IMR-90 (cell line): ENCODE measurements at regions not wholly inside any gene's neighbourhood (a gene's known extent, or its start where the extent isn't known, plus 50 kb on each side); places are given as distances from the start of the nearest gene placed in this dataset.

ENCODE experiments used
- ATAC-seq: fragments of 200-7000 bp; cut with Tn5 transposase; 2 replicates; pipeline ENCODE4 v1.9.1; 2020; ENCODE audit warnings: low read depth, mild to moderate bottlenecking, moderate library complexity
- BruUV-seq: library from RNA; stranded (reverse); fragments of 400-500 nt; replicated peaks from 2 replicates; lab custom pipeline; 2021; lab: Mats Ljungman, UMichigan
- CTCF ChIA-PET: fragments of 300-600 bp; formaldehyde crosslinking; extraction: SDS; loops from one replicate; lab custom pipeline; 2021; ENCODE audit warnings: antibody characterized with exemption; lab: Yijun Ruan, JAX
- POLR2A ChIA-PET: fragments of 300-600 bp; sonication (Branson Sonifier 250); formaldehyde crosslinking; loops from one replicate; lab custom pipeline; 2022; ENCODE audit warnings: antibody characterized with exemption; ENCODE audit not compliant: unreplicated experiment; lab: Charles Lee
- DNase-seq: peaks from one replicate; pipeline ENCODE4 v3.0.0; 2013
- H2AFZ ChIP-seq: replicated peaks from 2 replicates; pipeline ENCODE3; 2013; ENCODE audit warnings: low read length, mild to moderate bottlenecking; ENCODE audit not compliant: poor library complexity
- H2AK5ac ChIP-seq: 2 replicates; pipeline ENCODE4 v1.6.1; 2013; ENCODE audit warnings: low read depth, low read length, inconsistent platforms
- H2AK9ac ChIP-seq: replicated peaks from 2 replicates; pipeline ENCODE3; 2013; ENCODE audit warnings: mild to moderate bottlenecking, low read depth, low read length, moderate library complexity; ENCODE audit not compliant: poor library complexity
- H2BK120ac ChIP-seq: 2 replicates; pipeline ENCODE4 v1.6.1; 2013; ENCODE audit warnings: low read depth, low read length, inconsistent platforms
- H2BK15ac ChIP-seq: 3 replicates; pipeline ENCODE4 v1.6.1; 2013; ENCODE audit warnings: low read depth, low read length, inconsistent platforms
- H2BK20ac ChIP-seq: 2 replicates; pipeline ENCODE4 v1.6.1; 2013; ENCODE audit warnings: low read depth, mild to moderate bottlenecking, inconsistent platforms, low read length, moderate library complexity
- H2BK5ac ChIP-seq: 2 replicates; pipeline ENCODE4 v1.6.1; 2013; ENCODE audit warnings: mild to moderate bottlenecking, low read depth, low read length, inconsistent platforms; ENCODE audit not compliant: poor library complexity, severe bottlenecking
- H3K14ac ChIP-seq: replicated peaks from 2 replicates; pipeline ENCODE4 v1.6.1; 2013; ENCODE audit warnings: low read depth, low read length, inconsistent platforms
- H3K18ac ChIP-seq: 2 replicates; pipeline ENCODE4 v1.6.1; 2013; ENCODE audit warnings: low read depth, low read length, control low read depth
- H3K23ac ChIP-seq: 2 replicates; pipeline ENCODE4 v1.6.1; 2013; ENCODE audit warnings: low read depth, low read length, inconsistent platforms
- H3K27ac ChIP-seq: 2 replicates; pipeline ENCODE4 v1.5.1; 2013; ENCODE audit warnings: mild to moderate bottlenecking, control low read depth, low read length; ENCODE audit not compliant: insufficient read depth
- H3K27me3 ChIP-seq: 2 replicates; pipeline ENCODE4 v1.6.1; 2013; ENCODE audit warnings: low read length; ENCODE audit not compliant: control insufficient read depth, insufficient read depth
- H3K36me3 ChIP-seq: 2 replicates; pipeline ENCODE4 v1.6.1; 2013; ENCODE audit warnings: low read length, mixed read lengths; ENCODE audit not compliant: control insufficient read depth, insufficient read depth
- H3K4ac ChIP-seq: 2 replicates; pipeline ENCODE4 v1.6.1; 2013; ENCODE audit warnings: low read depth, low read length, inconsistent platforms
- H3K4me1 ChIP-seq: 2 replicates; pipeline ENCODE4 v1.6.1; 2013; ENCODE audit warnings: low read length, mixed read lengths; ENCODE audit not compliant: control insufficient read depth, insufficient read depth
- H3K4me2 ChIP-seq: 2 replicates; pipeline ENCODE4 v1.6.1; 2013; ENCODE audit warnings: low read depth, mild to moderate bottlenecking, control low read depth, low read length, moderate library complexity
- H3K4me3 ChIP-seq: 2 replicates; pipeline ENCODE4 v1.5.1; 2013; ENCODE audit warnings: low read depth, mild to moderate bottlenecking, control low read depth, low read length, moderate library complexity; ENCODE audit not compliant: insufficient read depth
- H3K56ac ChIP-seq: 2 replicates; pipeline ENCODE4 v1.6.1; 2013; ENCODE audit warnings: low read length, inconsistent platforms; ENCODE audit not compliant: insufficient read depth; ENCODE audit errors: extremely low read depth
- H3K79me1 ChIP-seq, 2 experiments: 2 replicates each; pipeline ENCODE4 v1.6.1; 2013; ENCODE audit warnings: low read length in 2 of 2, inconsistent platforms in 1 of 2, low read depth in 1 of 2
- H3K9ac ChIP-seq: 2 replicates; pipeline ENCODE4 v1.6.1; 2013; ENCODE audit warnings: low read depth, low read length, control low read depth
- H3K9me1 ChIP-seq: 2 replicates; pipeline ENCODE4 v1.6.1; 2013; ENCODE audit warnings: low read length, inconsistent platforms; ENCODE audit not compliant: insufficient read depth
- H3K9me3 ChIP-seq: 2 replicates; pipeline ENCODE4 v1.6.1; 2013; ENCODE audit warnings: low read length; ENCODE audit not compliant: control insufficient read depth, insufficient read depth
- H4K20me1 ChIP-seq: 2 replicates; pipeline ENCODE4 v1.6.1; 2013; ENCODE audit warnings: low read length, inconsistent platforms; ENCODE audit not compliant: insufficient read depth
- H4K5ac ChIP-seq: 2 replicates; pipeline ENCODE4 v1.6.1; 2013; ENCODE audit warnings: mild to moderate bottlenecking, low read depth, low read length, control low read depth
- H4K8ac ChIP-seq, 2 experiments: 2 replicates each; pipeline ENCODE4 v1.6.1; 2013; ENCODE audit warnings: low read depth in 2 of 2, low read length in 2 of 2, control low read depth in 1 of 2, inconsistent platforms in 1 of 2
- H4K91ac ChIP-seq: 2 replicates; pipeline ENCODE4 v1.6.1; 2013; ENCODE audit warnings: low read depth, low read length, inconsistent platforms; ENCODE audit not compliant: insufficient read depth
- ELK1 ChIP-seq: fragments of 150-350 bp; IDR thresholded peaks from 2 replicates; pipeline ENCODE4 v1.6.1; 2016; ENCODE audit warnings: low read depth, mild to moderate bottlenecking, low read length, moderate library complexity, borderline replicate concordance
- FOS ChIP-seq: fragments of 150-350 bp; IDR thresholded peaks from 2 replicates; pipeline ENCODE4 v1.6.1; 2016; ENCODE audit warnings: low read depth, low read length
- MAFK ChIP-seq: IDR thresholded peaks from 2 replicates; pipeline ENCODE4 v1.6.1; 2012; ENCODE audit warnings: low read depth, low read length, improper control_type of control experiment
- MXI1 ChIP-seq: IDR thresholded peaks from 2 replicates; pipeline ENCODE4 v1.6.1; 2012; ENCODE audit warnings: low read depth, mild to moderate bottlenecking, low read length, moderate library complexity, borderline replicate concordance
- NFE2L2 ChIP-seq: fragments of 150-350 bp; IDR thresholded peaks from 2 replicates; pipeline ENCODE4 v1.6.1; 2016; ENCODE audit warnings: low read depth, mild to moderate bottlenecking, low read length
- WGBS, 2 experiments: methylation state at CpG; one replicate each; pipeline versions ENCODE4 v1.1.5 to v1.1.7; 2013; ENCODE audit warnings: missing lambda C conversion rate in 2 of 2; ENCODE audit not compliant: insufficient read length in 1 of 2; ENCODE audit errors: extremely low coverage in 2 of 2; 5-methylcytosine and 5-hydroxymethylcytosine counted together
- dilution Hi-C: fragments of 300-500 bp; cut with HindIII; formaldehyde crosslinking; loops from one replicate; pipeline ENCODE4 v1.14.3; 2018; ENCODE audit warnings: low sequenced_read_pairs; ENCODE audit not compliant: unreplicated experiment
- in situ Hi-C: fragments of 300-500 bp; cut with MboI; formaldehyde crosslinking; loops from 3 replicates; pipeline ENCODE4 v1.14.3; 2019; ENCODE audit warnings: low sequenced_read_pairs, inconsistent platforms, mixed read lengths
- intact Hi-C: fragments of 100-400 bp; cut with micrococcal nuclease; formaldehyde crosslinking; loops from 2 replicates; pipeline ENCODE4 v1.10.0; 2022

GRCh38 chr10:62561151-62561550 lies 187.0 kb downstream of the ZNF365 start:
- Histone ChIP-seq H2AK5ac (no peak overlapping the region), H3K79me1 (no peaks in the 10 kb centered on the region), H2AFZ (no peak overlapping the region), H3K4me3 (no peak overlapping the region), H3K4ac (peak overlapping the region; percentile 33; the same call in 1 of the 2 replicates), H2AK9ac (no peak overlapping the region), H3K9me3 (no peaks in the 10 kb centered on the region), H4K20me1 (no peaks in the 10 kb centered on the region), H3K27ac (no peak overlapping the region), H3K27me3 (peaks cover 3% of the 10 kb centered on the region; the same call in 1 of the 2 replicates), H3K36me3 (no peaks in the 10 kb centered on the region), H3K18ac (peak overlapping the region; percentile 82; the same call in 1 of the 2 replicates), H3K4me2 (no peak overlapping the region), H3K56ac (no peak overlapping the region), H3K9me1 (peaks cover 8% of the 10 kb centered on the region; the same call in 1 of the 2 replicates), H4K8ac (peak overlapping the region in 1 of 2 experiments; percentile 75; a peak in 1 of 4 replicates), H3K4me1 (peaks cover 18% of the 10 kb centered on the region), H3K9ac (no peak overlapping the region), H2BK120ac (peak overlapping the region; percentile 95), H2BK20ac (peak overlapping the region; percentile 92; the same call in 1 of the 2 replicates), H4K91ac (no peak overlapping the region; the same call in 1 of the 2 replicates), H4K5ac (no peak overlapping the region; the same call in 1 of the 2 replicates), H3K14ac (no peak overlapping the region), H2BK15ac (no peak overlapping the region; the same call in 2 of the 3 replicates), H2BK5ac (no peak overlapping the region), H3K23ac (no peak overlapping the region)
- no TSS peak for BruUV-seq
- TF ChIP-seq NFE2L2 = no peak
- TF ChIP-seq ELK1 = no peak
- peak; percentile 39; the same call in 1 of the 2 replicates for TF ChIP-seq MAFK
- no peak for TF ChIP-seq FOS
- TF ChIP-seq MXI1 = no peak
- peak; percentile 27 for DNase-seq
- POLR2A ChIA-PET = no interaction called here
- no CpG with 5 or more reads among the region's 3 CpGs for WGBS, 2 experiments
- dilution Hi-C loops = no loop called here
- no peak for ATAC-seq
- intact Hi-C loops = no loop called here
- in situ Hi-C loops = no loop called here
- CTCF ChIA-PET = interaction anchor here (0.9 kb wide), 1 partner anchor 10 kb away, joined by 3 read pairs; no protein-coding TSS in a partner anchor
